SIG-M5 treated with dmso at 0.1 percent for 504 hours (cell line): ENCODE measurements at regions not wholly inside any gene's neighbourhood (a gene's known extent, or its start where the extent isn't known, plus 50 kb on each side); places are given as distances from the start of the nearest gene placed in this dataset.

Source experiments
- DNase-seq: peaks from one replicate; lab custom pipeline; 2025; ENCODE audit not compliant: unreplicated experiment; lab: John Stamatoyannopoulos, UW

DNA sequence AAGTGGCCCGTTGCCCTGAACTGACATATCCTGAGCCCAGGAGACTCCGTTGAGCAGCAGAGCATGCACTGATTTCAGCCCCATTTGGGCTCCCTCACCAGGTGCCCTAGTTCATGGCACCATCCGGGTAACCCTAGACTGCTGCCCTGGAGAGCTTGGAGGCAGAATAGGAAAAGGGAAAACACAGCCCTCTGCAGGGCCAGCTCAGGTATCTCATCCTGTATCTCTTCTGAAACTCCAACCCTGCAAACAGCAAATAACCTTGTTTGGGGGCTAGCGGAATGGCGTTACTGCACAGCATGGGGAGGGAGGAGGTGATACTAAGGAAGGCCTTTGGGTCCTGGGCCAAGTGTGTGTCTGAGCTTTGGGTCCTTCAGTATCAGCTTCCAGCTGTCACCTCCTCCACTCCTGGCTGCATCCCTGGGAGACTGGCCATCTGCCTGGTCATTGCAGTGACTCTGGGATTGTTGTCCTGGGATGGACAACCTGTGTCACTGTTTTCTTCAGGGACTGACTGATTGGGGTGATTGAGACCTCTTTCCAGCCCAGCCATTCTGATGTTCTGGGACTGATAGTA lies 233.8 kb upstream of the SKOR2 start:
- DNase-seq: no peak

DNA sequence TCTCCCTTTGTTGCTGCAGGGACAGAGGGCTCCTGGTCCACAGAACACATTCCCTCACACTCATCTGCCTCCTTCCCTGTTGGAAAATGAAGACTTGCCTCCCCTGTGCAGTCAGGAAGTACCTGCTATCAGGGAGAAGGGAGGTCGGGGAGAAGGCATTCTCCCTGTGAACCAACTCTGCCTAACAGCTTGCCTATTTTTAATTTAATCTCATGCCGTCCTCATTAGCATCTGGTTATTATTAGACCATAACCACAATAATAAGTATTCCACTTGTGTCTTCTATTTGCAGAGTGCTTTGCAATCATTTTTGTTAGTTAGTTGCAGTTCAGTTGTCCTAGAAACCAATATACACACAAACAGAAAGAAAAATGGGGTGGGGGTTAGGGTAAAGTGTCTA lies 232.6 kb upstream of the SKOR2 start:
- DNase-seq: no peak

DNA sequence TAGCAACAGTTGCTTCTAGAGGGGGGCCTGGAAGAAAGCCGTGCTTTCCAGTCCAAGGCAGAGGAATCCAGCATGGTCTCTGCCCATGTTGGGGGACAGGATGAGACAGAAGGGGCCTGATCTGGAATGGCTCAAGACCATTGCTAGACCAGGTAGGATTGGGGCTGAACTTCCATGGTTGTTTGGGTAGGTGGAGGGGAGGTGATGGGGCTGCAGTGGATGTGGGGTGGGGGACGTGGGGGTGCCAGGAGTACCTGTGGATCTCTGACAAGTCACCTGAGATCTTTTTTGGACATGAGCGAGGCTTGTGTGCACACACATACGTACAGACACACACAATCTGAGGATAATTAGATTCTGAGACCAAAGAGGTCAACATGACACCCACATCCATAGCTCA lies 228.7 kb upstream of the SKOR2 start:
- DNase-seq: no peak

DNA sequence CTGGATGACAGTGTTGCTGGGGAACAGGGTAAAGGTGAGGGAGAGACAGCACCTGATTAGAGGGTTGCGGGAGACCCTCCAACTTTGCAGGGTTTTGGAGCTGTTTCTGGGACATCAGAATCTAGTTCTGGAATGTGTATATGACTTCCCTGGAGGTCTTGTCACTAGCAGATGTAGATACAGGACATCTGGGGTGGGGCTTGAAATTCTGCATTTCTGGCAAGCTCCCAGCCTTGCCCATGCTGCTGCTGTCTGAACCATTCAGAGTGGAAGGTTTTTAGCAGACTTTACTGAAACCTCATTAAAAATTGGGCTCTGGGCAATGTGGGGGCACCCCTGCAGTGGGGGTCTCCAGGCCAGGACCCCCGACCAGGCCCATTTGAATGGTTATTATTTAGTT lies 220.3 kb upstream of the SKOR2 start:
- no peak for DNase-seq

DNA sequence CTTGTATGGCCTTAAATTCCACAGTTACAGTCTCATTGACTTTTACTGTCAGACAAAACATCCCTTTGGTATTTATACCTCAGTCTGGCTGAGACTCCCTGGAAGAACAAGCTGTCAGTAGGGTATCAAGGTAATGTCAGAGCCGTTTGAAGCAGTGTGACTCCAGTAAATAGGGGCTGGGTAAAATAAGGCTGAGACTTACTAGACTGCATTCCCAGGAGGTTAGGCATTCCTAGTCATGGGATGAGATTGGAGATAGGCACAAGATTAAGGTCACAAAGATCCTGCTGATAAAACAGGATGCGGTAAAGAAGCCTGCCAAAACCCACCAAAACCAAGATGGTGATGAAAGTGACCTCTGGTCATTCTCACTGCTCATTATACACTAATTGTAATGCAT lies 219.5 kb upstream of the SKOR2 start:
- DNase-seq: no peak

DNA sequence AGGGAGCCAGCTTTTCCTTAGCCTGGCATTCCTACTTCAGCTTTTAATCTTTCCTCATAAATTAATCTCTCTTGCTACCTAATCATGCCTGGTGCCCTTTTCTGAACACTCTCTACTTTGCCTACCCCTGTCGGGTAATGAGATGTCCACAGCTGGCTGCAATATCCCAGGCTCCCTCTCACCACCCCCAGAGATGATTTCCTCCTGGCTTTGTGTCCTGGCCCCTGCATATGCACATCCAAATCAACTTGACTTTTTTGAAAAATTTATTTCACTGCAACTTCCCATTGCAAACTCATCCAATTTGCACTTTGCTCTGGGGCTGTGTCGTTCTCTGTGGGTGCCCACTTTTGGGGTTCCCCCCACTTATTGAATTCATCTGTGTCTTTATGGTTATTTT lies 218.1 kb upstream of the SKOR2 start:
- no peak for DNase-seq

DNA sequence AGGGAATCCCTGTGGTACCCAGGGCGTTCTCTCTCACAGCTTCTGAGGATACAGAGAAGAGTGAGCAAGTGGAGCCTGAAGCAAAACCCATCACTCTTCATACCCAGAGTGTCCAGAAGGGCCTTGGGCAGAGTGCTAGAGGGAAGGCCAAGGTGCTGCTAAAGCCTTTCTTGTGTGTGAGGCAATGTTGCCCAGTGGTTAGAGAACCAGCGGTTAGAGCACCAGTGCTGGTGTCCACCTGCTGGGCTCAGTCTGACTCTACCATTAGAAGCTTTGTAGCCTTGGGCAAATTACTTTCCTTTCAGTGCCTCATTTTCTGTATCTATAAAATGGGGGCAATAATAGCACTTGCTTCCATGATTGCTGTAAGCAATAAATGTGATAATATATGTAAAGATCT lies 210.5 kb upstream of the SKOR2 start:
- no peak for DNase-seq

DNA sequence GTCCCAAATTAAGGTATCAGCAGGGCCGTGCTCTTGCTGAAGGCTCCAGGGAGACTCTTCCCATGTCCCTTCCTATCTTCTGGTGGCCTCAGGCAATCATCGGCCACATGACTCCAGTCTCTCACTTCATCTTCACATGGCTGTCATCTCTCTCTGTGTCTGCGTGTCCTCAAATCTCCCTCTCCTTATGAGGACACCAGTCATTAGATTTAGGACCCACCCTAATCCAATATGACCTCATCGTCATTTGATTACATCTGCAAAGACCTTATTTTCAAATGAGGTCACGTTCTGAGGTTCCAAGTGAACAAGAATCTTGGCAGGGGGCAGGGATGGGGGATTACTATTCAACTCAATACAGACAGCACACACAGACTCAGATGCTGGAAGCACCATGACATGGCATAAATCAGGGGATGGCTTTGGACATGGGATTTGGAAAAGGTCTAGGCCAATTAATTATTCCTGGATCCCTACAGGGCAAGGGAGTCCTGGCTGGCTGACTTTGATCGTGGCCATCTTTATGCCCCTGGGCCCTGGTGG lies 210.0 kb upstream of the SKOR2 start:
- DNase-seq: no peak

DNA sequence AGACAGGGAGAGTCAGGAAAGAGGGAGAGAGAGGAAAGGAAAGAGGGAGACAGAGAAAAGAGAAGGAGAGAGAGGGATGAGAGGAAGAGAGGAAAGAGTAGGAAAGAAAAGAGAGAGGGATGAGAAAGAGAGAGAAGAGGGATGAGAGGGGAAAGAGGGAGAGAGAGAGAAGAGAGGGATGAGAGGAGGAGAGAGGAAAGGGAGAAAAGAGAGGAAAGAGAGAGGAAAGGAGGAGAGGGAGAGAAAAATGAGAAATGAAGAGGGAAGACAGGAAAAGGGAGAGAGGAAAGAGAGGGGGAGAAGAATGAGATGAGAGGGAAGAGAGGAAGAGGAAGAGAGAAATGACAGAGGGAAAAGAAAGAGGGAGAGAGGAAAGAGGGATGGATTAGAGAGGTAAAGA lies 207.0 kb upstream of the SKOR2 start:
- DNase-seq: no peak

DNA sequence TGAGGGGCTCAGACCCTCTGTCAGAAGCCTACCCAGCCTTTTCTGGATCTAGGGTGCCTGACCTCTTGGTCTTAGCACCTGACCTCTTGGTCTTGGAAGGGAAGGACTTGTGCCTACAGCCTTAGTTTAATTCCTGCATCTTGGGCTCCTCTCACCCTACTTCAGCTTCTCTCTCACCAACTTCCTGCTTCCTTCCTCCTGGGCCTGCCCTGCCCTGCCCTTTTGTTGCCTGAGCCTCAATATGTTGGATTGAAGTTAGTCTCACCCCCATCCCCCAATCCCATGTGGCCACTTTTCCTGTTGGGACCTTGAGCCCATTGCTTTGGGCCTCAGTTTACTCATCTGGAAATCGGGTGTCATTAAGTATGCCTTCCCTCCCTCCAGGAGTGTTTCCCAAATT lies 206.2 kb upstream of the SKOR2 start:
- DNase-seq: no peak

DNA sequence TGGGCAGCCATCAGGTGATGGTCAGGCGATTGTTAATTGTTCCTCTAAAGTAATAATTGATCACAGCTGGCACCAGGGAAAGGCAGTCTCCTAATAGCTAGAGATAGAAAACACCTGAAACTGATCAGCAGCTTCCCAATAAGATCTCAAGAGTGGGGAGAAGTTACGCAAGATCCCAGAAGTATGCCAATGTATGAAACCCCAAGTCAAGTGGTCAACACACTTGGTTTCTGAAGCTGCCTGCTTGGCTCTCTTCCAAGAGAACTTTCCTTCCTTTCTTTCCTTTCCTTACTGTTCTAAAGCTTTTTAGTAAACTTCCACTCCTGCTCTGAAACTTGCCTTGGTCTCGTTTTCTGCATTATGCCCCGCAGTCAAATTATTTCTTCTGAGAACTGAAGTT lies 201.6 kb upstream of the SKOR2 start:
- DNase-seq: no peak

DNA sequence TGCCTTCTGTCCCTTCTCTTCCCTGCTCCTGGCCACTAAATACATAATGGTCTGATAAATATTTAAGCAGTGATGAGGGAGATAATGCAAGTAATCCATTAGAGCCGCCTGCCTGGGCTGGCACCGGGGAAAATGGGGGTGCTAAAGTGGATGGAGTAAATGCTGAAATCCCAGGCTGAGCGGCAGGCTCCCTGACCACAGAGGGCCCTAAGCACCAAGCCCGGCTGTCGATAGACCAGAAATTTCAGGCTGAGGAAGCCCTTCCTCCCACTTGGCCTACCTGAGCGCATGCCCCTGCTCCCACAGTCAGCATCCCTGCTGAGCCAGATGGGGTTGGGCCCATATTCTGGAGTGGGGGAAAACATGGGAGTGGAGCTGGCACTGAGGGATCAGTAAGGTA lies 197.5 kb upstream of the SKOR2 start:
- DNase-seq: no peak

DNA sequence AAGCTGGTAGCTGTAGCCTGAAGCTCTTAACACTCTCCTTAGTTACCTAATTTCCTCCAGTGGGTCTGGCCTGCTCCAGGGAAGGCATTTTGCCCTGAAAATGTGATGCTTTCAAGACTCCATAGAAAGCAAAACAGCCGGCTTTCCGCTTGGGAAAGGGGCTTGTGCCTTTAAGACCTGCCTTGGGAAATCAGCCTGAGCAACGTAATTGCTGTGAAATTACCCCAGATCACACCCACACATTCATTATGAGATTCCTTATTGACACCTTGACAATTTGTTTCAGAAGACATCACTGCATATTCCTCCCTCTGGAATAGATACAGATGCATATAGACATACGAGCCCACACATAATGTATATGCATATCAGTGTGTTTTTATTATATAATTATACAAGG lies 190.5 kb upstream of the SKOR2 start:
- no peak for DNase-seq

DNA sequence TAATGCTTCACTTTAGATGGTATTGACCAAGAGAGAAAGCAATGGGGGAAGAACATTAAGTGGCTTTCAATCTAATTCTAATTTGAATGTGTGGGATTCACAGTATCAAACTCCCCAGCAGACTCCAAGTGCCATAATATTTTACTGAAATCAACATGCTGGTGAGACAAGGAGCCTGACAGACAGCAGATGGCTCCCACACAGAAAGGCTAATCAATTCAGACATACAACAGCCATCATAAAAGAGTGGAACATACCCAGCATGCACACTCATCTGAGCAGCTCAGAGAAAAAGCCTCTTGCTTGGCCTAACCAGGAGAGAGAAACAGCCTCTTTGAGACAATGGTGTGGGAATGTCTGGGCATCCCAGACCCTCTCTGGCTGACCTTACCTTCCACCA lies 186.5 kb upstream of the SKOR2 start:
- DNase-seq: no peak

DNA sequence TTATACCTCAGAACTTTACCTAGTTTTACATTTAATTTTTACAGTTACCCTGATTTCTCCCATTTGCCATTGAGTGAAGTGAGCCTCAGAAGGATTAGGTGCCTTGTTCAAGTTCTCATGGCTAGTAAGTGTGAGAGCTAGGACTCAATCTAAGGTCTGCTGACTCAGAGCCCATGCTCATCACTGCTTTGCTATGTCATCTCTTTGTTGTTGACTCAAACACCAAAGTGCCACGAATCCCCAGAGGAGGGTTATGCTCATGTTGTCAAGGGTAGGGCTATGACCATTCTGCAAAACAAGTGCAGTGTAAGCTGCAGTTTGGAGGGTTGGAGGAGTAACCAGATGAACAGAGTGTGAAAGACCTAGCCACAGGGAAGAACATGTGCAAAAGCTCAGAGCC lies 185.4 kb upstream of the SKOR2 start:
- DNase-seq: no peak

DNA sequence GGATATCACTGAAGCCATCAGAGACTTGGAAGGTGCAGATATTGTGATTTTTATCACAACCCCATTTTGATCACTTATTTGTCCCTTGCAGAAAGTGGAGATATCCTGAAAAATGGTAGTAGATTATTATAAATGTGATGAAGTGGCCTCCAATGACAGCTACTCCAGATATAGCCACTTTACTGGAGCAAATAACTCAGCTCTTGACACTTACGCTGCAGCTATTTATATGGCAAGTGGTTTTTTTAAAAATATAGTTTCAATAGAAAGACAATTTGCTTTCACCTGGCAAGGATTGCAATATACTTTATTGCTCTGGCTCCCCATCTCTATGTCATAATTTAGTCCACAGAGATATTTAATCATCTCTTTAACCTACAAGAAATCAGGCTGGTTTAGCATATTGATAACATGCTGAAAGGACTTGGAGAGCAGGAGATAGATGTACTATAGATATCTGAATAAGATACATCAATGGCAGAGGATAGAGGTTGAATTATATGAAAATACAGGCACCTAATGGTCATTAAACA lies 182.8 kb upstream of the SKOR2 start:
- no peak for DNase-seq

DNA sequence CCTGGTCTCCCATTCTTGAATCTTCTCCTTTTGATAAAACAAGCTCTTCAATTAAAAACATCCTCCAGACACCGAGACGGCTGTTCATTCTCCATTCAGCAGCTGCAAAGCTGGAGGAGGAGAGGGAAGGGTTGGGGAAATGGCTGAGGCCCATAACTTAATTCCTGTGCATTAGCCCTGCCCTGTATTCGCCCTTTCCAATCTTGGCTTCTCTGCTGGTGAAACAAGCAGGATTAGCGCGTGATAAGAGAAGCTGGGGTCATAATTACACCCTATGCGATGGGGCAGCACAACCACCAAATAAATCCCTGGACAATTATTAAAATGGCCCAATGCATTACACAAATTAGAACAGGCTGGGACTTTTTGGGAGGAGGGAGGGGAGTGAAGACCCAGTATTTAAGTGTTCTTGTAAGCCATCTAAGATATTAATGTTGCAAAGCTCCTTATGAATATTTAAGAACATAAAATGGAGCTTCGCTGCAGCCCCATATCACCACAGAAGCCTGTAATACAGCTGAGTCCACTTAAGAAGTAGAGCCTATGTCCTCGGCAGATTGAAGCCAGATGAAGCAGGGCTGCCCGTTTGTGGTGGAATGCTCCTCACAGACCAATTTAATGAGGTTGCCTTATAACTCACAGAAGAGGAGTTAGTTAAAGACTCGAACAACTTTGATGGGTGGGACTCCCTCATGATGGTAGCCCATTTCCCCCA lies 176.6 kb upstream of the SKOR2 start:
- no peak for DNase-seq

DNA sequence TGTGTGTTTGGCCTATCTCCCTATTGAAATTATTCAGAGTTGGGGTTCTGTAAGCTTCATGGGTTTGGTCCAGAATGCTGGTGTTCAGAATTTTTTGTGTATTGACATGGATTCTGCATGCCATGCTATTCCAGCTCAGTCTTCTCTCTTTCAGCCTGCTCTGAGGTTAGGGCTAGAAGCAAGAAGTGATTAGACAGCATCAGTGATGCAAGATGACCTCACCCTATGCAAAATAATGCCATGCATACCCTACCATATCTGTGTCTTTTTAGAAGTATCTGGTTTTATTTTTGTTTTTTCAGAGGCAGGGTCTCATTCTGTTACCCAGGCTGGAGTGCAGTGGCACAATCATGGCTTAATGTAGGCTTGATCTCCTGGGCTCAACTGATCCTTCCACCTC lies 175.6 kb upstream of the SKOR2 start:
- DNase-seq: no peak

DNA sequence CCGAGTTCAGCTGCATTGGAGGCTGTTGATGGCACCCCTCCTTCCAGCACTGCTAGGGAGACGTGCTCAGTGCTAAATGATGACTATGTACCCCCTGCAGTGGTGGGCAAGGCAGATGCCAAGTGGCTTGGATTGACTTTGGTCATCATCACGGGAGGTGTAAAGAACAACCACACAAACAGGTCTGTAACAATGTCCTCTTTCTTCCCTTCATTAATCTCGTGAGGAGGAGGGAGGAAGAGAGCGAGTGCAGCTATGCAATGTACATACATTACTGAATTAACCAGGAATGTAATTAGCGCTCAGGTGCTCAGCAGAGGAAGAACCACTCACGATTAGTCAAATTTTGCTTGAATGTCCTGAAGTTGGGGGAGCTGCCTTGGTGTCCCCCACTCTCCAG lies 173.9 kb upstream of the SKOR2 start:
- DNase-seq: no peak

DNA sequence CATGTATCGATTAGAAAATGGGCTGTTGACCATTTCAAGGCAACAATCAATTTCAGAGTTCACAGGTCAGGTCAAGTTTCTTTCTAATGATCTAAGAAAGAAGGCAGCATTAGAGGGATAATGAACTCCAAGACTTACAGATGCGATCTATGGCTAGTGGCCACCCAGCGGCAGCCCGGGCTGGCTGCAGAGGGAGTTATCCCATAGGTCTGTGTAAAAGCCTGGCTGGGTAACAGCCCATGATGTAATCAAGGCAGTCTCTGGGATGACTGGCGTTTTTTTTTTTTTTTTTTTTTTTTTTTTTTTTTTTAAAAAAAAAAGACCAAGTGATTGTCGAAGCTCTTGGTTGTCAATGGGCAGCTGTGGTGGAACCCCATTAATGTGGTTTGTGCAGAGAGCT lies 171.1 kb upstream of the SKOR2 start:
- DNase-seq: no peak

DNA sequence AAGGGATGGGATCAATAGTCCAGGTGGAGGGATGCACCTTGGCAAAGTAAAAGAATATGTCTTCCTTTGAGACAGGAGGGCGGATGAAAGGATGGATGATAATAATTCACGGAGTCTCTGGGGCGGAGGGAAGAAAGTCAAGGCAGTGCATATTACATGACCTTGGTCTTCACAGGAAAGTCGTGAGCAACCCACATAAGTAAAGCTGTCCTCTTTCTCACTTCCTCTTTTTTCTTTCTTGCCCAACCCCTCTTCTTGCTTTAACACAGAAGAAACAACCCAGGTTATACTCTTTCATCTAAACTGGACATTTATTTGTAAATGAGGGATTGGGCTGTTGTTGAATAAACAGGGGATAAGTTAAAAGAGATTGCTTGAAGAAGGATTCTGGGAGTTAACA lies 168.7 kb upstream of the SKOR2 start:
- peak; percentile 32 for DNase-seq

DNA sequence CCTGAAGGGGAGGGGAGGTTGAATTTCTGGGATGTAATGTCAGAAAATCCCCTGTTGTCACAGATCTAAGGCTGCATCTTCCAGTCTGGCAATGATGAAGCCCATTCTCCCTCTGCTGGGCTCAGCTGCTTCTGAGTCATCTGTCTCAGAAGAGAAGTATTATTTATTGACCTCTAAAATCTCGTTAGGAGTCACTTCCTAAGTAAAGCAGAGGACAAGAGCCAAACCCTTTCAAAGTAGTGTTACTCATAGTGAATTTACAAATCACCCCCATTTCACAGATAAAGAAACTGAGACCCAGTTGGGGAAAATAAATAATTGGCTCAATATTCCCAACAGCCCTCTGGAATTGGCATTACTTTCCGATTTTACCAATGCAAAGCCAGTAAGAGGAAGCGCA lies 167.3 kb upstream of the SKOR2 start:
- no peak for DNase-seq

DNA sequence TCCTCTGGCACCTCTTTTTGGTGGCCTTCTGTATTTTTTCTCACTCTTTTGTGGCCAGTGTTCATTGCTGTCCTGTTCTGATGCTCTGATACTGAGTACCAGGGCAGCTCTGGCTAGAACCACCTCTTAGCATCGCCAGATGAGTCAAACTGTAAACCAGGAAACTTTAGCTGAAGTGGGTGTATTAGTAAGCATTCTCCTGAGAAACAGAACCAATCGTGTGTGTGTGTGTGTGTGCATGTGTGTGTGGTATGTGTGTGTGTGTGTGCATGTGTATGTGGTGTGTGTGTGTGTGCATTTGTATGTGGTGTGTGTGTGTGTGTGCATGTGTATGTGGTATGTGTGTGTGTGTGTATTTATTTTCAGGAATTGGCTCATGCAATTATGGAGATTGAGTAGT lies 166.3 kb upstream of the SKOR2 start:
- no peak for DNase-seq
